Mucosa of descending colon (tissue), 3 donors: ENCODE measurements at regions not wholly inside any gene's neighbourhood (a gene's known extent, or its start where the extent isn't known, plus 50 kb on each side); places are given as distances from the start of the nearest gene placed in this dataset.

Source experiments
- ATAC-seq: fragments of 200-7000 bp; cut with Tn5 transposase; one replicate; pipeline ENCODE4 v1.9.1; 2020; ENCODE audit warnings: mild to moderate bottlenecking, moderate library complexity
- DNase-seq, 3 donors: peaks; one replicate each; pipeline ENCODE4 v3.0.0-alpha.2; 2020
- H3K36me3 ChIP-seq: fragments of 200-600 bp; one replicate; pipeline ENCODE4 v1.8.0; 2021; ENCODE audit warnings: low read depth, mild to moderate bottlenecking
- H3K4me1 ChIP-seq: fragments of 200-600 bp; one replicate; pipeline ENCODE4 v1.8.0; 2021; ENCODE audit warnings: low read depth, mild to moderate bottlenecking
- H3K4me3 ChIP-seq: fragments of 200-600 bp; one replicate; pipeline ENCODE4 v1.8.0; 2021; ENCODE audit warnings: mild to moderate bottlenecking
- H3K9me3 ChIP-seq: fragments of 200-600 bp; one replicate; pipeline ENCODE4 v1.8.0; 2021; ENCODE audit warnings: mild to moderate bottlenecking
- intact Hi-C, 2 donors: fragments of 100-400 bp; cut with DNase I in 1 of 2; cut with micrococcal nuclease in 1 of 2; formaldehyde crosslinking; loops; one replicate each; pipeline versions ENCODE4 v1.11.0 to v1.11.1; 2022; cut with DNase I, micrococcal nuclease
- TF ChIP-seq, protein P1 (sequence below): fragments of 200-600 bp; IDR thresholded peaks from one replicate; pipeline ENCODE4 v1.8.0; 2022; ENCODE audit warnings: antibody characterized with exemption, mild to moderate bottlenecking
- donor health status: DM: no; HTN: no; CAD: no; lungs with moderate emphysema.
- donor health status: DM: no; HTN: no; CAD: no.
- donor health status: DM: no; HTN: yes; CAD: no.

DNA sequence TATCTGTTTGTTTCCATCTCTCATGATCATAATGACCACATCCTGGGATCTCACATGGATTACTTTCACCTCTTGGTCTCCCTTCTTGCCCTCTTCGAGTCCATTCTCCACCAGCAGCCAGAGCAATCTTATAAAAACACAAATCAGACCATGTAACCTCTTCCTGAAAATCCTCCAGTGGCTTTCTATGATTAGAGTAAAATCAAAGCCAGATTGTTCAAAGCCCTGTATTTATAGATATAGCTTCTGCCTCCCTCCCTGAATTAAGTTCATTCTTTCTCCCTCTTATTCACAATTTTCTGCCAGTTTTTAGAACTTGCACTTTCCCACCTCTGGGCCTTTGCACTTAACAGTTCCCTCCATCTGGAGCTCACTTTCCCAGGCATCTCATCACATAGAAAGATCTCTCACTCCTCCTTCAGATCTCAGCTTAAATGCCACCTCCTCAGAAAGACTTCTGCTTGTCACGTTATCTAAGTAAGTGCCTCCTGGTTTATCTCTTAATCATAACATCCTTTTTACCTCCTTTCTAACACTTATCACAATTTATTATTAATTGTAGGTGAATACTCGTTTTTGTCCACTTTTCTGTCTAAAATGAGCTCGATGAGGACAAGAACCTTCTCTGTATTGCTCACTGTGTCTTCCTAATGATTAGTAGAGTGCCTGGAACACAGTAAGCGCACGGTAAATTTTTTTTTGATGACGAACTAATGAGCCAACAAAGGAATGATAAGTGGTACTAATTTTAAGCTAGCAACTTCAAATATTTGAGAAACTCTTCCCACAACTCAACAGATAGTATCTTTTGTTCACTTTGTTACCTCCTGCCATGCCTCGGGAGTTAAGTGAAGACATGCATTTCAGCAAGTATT lies 80.5 kb downstream of the CYB561 start:
- TF ChIP-seq, protein P1, sequence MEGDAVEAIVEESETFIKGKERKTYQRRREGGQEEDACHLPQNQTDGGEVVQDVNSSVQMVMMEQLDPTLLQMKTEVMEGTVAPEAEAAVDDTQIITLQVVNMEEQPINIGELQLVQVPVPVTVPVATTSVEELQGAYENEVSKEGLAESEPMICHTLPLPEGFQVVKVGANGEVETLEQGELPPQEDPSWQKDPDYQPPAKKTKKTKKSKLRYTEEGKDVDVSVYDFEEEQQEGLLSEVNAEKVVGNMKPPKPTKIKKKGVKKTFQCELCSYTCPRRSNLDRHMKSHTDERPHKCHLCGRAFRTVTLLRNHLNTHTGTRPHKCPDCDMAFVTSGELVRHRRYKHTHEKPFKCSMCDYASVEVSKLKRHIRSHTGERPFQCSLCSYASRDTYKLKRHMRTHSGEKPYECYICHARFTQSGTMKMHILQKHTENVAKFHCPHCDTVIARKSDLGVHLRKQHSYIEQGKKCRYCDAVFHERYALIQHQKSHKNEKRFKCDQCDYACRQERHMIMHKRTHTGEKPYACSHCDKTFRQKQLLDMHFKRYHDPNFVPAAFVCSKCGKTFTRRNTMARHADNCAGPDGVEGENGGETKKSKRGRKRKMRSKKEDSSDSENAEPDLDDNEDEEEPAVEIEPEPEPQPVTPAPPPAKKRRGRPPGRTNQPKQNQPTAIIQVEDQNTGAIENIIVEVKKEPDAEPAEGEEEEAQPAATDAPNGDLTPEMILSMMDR, result no peak
- ATAC-seq (no peak), DNase-seq (no peak)
- Histone ChIP-seq H3K36me3 (no peaks in the 10 kb centered on the region), H3K9me3 (no peaks in the 10 kb centered on the region), H3K4me1 (no peaks in the 10 kb centered on the region), H3K4me3 (no peak overlapping the region)
- intact Hi-C loops, result no loop called here

DNA sequence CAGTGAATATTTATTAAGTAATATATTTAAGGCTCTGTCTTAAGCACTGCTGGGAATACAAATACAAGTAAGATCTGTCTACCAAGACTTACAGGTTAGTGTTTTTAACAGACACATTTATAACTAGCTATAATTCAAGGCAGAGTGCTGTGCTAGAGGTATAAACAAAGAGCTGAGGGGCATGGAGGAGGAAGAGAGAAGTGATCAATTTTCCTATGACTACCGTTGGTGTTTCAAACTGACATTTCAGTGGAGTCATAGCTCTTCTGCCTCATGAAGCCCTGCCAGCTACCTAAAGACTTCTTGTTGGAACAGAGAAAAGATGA lies 79.9 kb downstream of the CYB561 start:
- DNase-seq, result no peak
- H3K36me3 ChIP-seq, result no peaks in the 10 kb centered on the region
- intact Hi-C loops, result no loop called here
- H3K4me1 ChIP-seq, result no peaks in the 10 kb centered on the region
- no peak overlapping the region for H3K4me3 ChIP-seq
- no peaks in the 10 kb centered on the region for H3K9me3 ChIP-seq
- TF ChIP-seq, protein P1, result no peak
- no peak for ATAC-seq

DNA sequence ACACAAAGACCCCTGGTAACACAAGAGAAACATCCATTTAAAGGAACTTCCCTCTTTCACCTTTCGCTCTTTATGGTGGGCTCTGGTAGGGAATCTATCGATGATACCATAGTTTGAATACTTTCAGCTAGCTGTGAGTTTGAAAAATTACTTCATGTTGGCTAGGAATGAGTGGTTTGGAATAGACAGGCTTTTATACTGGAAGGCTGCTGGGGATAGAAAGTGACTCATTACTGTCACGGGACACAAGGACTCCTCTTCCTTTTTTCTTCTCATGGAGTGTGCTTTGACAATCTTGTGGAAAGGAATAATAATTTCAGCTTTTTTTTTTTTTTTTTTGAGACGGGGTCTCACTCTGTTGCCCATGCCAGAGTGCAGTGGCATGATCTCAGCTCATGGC lies 76.9 kb downstream of the CYB561 start:
- Histone ChIP-seq H3K4me1 (no peaks in the 10 kb centered on the region), H3K4me3 (no peak overlapping the region), H3K36me3 (no peaks in the 10 kb centered on the region), H3K9me3 (no peaks in the 10 kb centered on the region)
- intact Hi-C loops, result no loop called here
- ATAC-seq, result no peak
- TF ChIP-seq, protein P1, result no peak
- DNase-seq, result no peak

DNA sequence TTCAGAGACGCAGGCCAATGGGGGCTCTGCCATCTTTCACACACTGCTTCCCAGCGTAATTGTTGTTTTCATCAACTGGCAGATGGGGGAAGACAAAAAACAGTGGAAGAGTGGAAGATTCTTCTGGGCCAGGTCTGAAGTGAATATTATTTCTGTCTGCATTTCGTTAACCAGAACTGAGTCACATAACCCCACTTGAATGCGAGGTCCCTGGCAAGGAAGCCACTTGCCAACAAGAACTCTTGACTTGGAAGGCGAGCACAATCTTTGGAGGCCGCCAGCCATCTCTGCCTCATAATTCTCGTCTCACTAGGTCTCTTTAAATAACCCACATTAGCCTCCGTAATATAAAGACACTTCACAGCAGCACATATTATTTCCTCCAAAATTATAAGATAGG lies 75.4 kb downstream of the CYB561 start:
- no peaks in the 10 kb centered on the region for H3K9me3 ChIP-seq
- TF ChIP-seq, protein P1, result no peak

DNA sequence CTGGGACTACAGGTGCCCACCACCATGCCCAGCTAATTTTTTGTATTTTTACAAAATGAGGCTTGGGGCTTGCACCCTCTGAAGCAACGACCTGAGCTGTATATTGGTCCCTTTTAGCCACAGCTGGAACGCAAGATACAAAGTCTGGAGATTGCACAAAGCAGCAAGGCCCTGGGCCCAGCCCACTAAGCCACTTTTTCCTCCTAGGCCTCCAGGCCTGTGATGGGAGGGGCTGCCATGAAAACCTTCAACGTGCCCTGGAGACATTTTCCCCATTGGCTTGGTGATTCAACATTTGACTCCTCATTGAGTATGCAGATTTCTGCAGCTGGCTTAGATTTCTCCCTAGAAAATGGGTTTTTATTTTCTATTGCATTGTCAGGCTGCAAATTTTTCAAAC lies 69.2 kb downstream of the CYB561 start:
- intact Hi-C loops, result no loop called here
- Histone ChIP-seq H3K4me1 (no peaks in the 10 kb centered on the region), H3K4me3 (no peak overlapping the region), H3K9me3 (no peaks in the 10 kb centered on the region), H3K36me3 (no peaks in the 10 kb centered on the region)
- DNase-seq (no peak), ATAC-seq (no peak)
- TF ChIP-seq, protein P1, result no peak

More for the DNA sequence above, 75.4 kb downstream of the CYB561 start:
- ATAC-seq (no peak), DNase-seq (no peak)
- Histone ChIP-seq H3K36me3 (no peaks in the 10 kb centered on the region), H3K4me3 (no peak overlapping the region), H3K4me1 (no peaks in the 10 kb centered on the region)
- intact Hi-C loops, result no loop called here
